SK-N-MC (cell line): ENCODE measurements at regions not wholly inside any gene's neighbourhood (a gene's known extent, or its start where the extent isn't known, plus 50 kb on each side); places are given as distances from the start of the nearest gene placed in this dataset.

Experiments used
- EZH2 ChIP-seq: fragments of 200-600 bp; sonication (generic); IDR thresholded peaks from one replicate; pipeline ENCODE4 v1.6.1; 2017; ENCODE audit warnings: antibody characterized with exemption
- POLR2AphosphoS5 ChIP-seq: IDR thresholded peaks from 2 replicates; pipeline ENCODE4 v1.6.1; 2012; ENCODE audit warnings: mild to moderate bottlenecking, low read depth, low read length, borderline replicate concordance

- TF ChIP-seq POLR2AphosphoS5 = no peak
- TF ChIP-seq EZH2 = no peak
Observed at GRCh38 chr10:23514321-23514720, 75.4 kb downstream of the OTUD1 start.
